GM12891 (cell line): ENCODE measurements at regions not wholly inside any gene's neighbourhood (a gene's known extent, or its start where the extent isn't known, plus 50 kb on each side); places are given as distances from the start of the nearest gene placed in this dataset.

Experiments
- DNase-seq: peaks from one replicate; pipeline ENCODE4 v3.0.0; 2011; ENCODE audit warnings: low spot score; ENCODE audit not compliant: insufficient read length
- FAIRE-seq: peaks from 2 replicates; lab custom pipeline; 2011; peaks lifted over from hg19 to GRCh38; lab: Jason Lieb, UNC
- PAX5 ChIP-seq: IDR thresholded peaks from 2 replicates; pipeline ENCODE4 v1.6.1; 2011; ENCODE audit warnings: low read length, moderate library complexity, mild to moderate bottlenecking; ENCODE audit not compliant: insufficient read depth, severe bottlenecking
- POLR2A ChIP-seq: IDR thresholded peaks from 2 replicates; pipeline ENCODE4 v1.6.1; 2011; ENCODE audit warnings: low read depth, low read length, control low read depth
- POLR2AphosphoS5 ChIP-seq: IDR thresholded peaks from 2 replicates; pipeline ENCODE4 v1.6.1; 2011; ENCODE audit warnings: low read depth, low read length, control low read depth
- POU2F2 ChIP-seq: IDR thresholded peaks from 2 replicates; pipeline ENCODE4 v1.6.1; 2011; ENCODE audit warnings: low read depth, mild to moderate bottlenecking, control low read depth, low read length, moderate library complexity
- SPI1 ChIP-seq: IDR thresholded peaks from 2 replicates; pipeline ENCODE4 v1.6.1; 2011; ENCODE audit warnings: low read depth, low read length, control low read depth
- TAF1 ChIP-seq: IDR thresholded peaks from 2 replicates; pipeline ENCODE4 v1.6.1; 2011; ENCODE audit warnings: low read depth, low read length, control low read depth

GRCh38 chr11:38208951-38209350, 1610.9 kb upstream of the RAG2 start:
- no peak for FAIRE-seq
- TF ChIP-seq TAF1 (no peak), POLR2AphosphoS5 (no peak), SPI1 (no peak), PAX5 (no peak), POLR2A (no peak), POU2F2 (no peak)
- DNase-seq: no peak

- FAIRE-seq: no peak
- DNase-seq: no peak
- TF ChIP-seq POLR2A (no peak), SPI1 (no peak), POU2F2 (no peak)
Measured at GRCh38 chr11:38206663-38207062, 1608.6 kb upstream of the RAG2 start.

- no peak for DNase-seq
- no peak for FAIRE-seq
- TF ChIP-seq POLR2A (no peak), POU2F2 (no peak), SPI1 (no peak), TAF1 (no peak), POLR2AphosphoS5 (no peak), PAX5 (no peak)
Measured at GRCh38 chr11:38191101-38191500, 1593.1 kb upstream of the RAG2 start.

GRCh38 chr11:38182126-38182866, 1584.3 kb upstream of the RAG2 start:
- DNase-seq: no peak
- no peak for FAIRE-seq
- TF ChIP-seq POU2F2 (no peak), TAF1 (no peak), POLR2AphosphoS5 (no peak), SPI1 (no peak), POLR2A (no peak)

GRCh38 chr11:38176686-38177322, 1578.8 kb upstream of the RAG2 start:
- FAIRE-seq (no peak), DNase-seq (no peak)
- no peak for TF ChIP-seq POLR2AphosphoS5
- TF ChIP-seq SPI1: no peak
- no peak for TF ChIP-seq POLR2A
- no peak for TF ChIP-seq TAF1
- TF ChIP-seq POU2F2: no peak
- TF ChIP-seq PAX5: no peak

GRCh38 chr11:38173676-38174075, 1575.6 kb upstream of the RAG2 start:
- FAIRE-seq (no peak), DNase-seq (no peak)
- TF ChIP-seq PAX5 (no peak), POLR2AphosphoS5 (no peak), SPI1 (no peak), POU2F2 (no peak), POLR2A (no peak), TAF1 (no peak)

- FAIRE-seq (no peak), DNase-seq (no peak)
- TF ChIP-seq TAF1: no peak
- no peak for TF ChIP-seq SPI1
- no peak for TF ChIP-seq POLR2AphosphoS5
- no peak for TF ChIP-seq POU2F2
- TF ChIP-seq PAX5: no peak
- no peak for TF ChIP-seq POLR2A
Measured at GRCh38 chr11:38169286-38169685, 1571.2 kb upstream of the RAG2 start.

GRCh38 chr11:38163526-38163925, 1565.5 kb upstream of the RAG2 start:
- no peak for DNase-seq
- no peak for FAIRE-seq
- TF ChIP-seq SPI1: no peak
- TF ChIP-seq POLR2AphosphoS5: no peak
- no peak for TF ChIP-seq TAF1
- TF ChIP-seq POLR2A: no peak
- TF ChIP-seq POU2F2: no peak
- TF ChIP-seq PAX5: no peak

- TF ChIP-seq TAF1 (no peak), SPI1 (no peak), PAX5 (no peak), POLR2AphosphoS5 (no peak), POU2F2 (no peak), POLR2A (no peak)
- no peak for DNase-seq
- FAIRE-seq: no peak
Measured at GRCh38 chr11:38160433-38160832, 1562.4 kb upstream of the RAG2 start.
